ENCODE measurements at regions not wholly inside any gene's neighbourhood (a gene's known extent, or its start where the extent isn't known, plus 50 kb on each side); places are given as distances from the start of the nearest gene placed in this dataset.

DNA sequence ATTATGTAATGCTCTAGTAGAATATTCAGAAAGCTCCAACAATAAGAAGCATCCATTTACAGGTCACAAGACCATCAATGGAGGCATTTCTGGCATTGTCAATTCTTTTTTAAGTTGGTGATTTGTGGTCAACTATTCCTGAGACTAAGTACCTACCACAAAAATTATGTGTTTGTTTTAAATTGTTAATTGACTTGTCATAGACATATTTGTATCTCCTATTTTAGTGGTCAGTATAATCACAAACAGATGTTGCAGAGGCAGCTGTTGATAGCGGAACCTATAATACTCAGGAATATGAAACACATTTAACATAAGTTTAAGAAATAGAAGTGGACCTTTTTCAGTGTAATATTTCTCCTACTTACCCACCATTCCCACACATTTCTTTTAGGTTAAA, 430.1 kb downstream of the CCDC85A start:
- TF ChIP-seq, protein P1, sequence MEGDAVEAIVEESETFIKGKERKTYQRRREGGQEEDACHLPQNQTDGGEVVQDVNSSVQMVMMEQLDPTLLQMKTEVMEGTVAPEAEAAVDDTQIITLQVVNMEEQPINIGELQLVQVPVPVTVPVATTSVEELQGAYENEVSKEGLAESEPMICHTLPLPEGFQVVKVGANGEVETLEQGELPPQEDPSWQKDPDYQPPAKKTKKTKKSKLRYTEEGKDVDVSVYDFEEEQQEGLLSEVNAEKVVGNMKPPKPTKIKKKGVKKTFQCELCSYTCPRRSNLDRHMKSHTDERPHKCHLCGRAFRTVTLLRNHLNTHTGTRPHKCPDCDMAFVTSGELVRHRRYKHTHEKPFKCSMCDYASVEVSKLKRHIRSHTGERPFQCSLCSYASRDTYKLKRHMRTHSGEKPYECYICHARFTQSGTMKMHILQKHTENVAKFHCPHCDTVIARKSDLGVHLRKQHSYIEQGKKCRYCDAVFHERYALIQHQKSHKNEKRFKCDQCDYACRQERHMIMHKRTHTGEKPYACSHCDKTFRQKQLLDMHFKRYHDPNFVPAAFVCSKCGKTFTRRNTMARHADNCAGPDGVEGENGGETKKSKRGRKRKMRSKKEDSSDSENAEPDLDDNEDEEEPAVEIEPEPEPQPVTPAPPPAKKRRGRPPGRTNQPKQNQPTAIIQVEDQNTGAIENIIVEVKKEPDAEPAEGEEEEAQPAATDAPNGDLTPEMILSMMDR (IDR thresholded peaks at IDR 0.05), result no peak
- TF ChIP-seq POLR2A (IDR thresholded peaks at IDR 0.05), result no peak
